ENCODE measurements at regions not wholly inside any gene's neighbourhood (a gene's known extent, or its start where the extent isn't known, plus 50 kb on each side); places are given as distances from the start of the nearest gene placed in this dataset.

- H3K27ac ChIP-seq (ENCODE audit: low read depth, low read length, severe bottlenecking), result no peak overlapping the region
- H3K4me1 ChIP-seq (ENCODE audit: control insufficient read depth, insufficient read depth, low read length, poor library complexity, severe bottlenecking), result no peaks in the 10 kb centered on the region
- no peaks in the 10 kb centered on the region for H3K9me3 ChIP-seq (ENCODE audit: control insufficient read depth, low read length)
- no peaks in the 10 kb centered on the region for H3K36me3 ChIP-seq (ENCODE audit: control insufficient read depth, insufficient read depth, low read length)
- no peak overlapping the region for H3K4me3 ChIP-seq (ENCODE audit: extremely low read depth, insufficient read depth, low read length, poor library complexity, severe bottlenecking)
- 63 to 75% methylated on average over 1 of the region's 1 CpG for WGBS, 2 experiments (ENCODE audit: insufficient coverage in 2 of 2)
Observed at GRCh38 chr4:180909279-180909678, 1333.9 kb upstream of the TENM3 start.

- no peaks in the 10 kb centered on the region for H3K4me1 ChIP-seq (ENCODE audit: control insufficient read depth, insufficient read depth, low read length, poor library complexity, severe bottlenecking)
- H3K4me3 ChIP-seq (ENCODE audit: extremely low read depth, insufficient read depth, low read length, poor library complexity, severe bottlenecking), result no peak overlapping the region
- peak overlapping the region; percentile 0 for H3K27ac ChIP-seq (ENCODE audit: low read depth, low read length, severe bottlenecking)
- H3K9me3 ChIP-seq (ENCODE audit: control insufficient read depth, low read length), result no peaks in the 10 kb centered on the region
- no CpG with 5 or more reads among the region's 1 CpG for whole genome bisulfite sequencing, 2 experiments (ENCODE audit: insufficient coverage in 2 of 2)
- H3K36me3 ChIP-seq (ENCODE audit: control insufficient read depth, insufficient read depth, low read length), result no peaks in the 10 kb centered on the region
Observed at GRCh38 chr4:180913750-180914149, 1329.5 kb upstream of the TENM3 start.

GRCh38 chr4:180923486-180923885 lies 1319.7 kb upstream of the TENM3 start:
- no peak overlapping the region for H3K4me3 ChIP-seq (ENCODE audit: extremely low read depth, insufficient read depth, low read length, poor library complexity, severe bottlenecking)
- H3K9me3 ChIP-seq (ENCODE audit: control insufficient read depth, low read length), result no peaks in the 10 kb centered on the region
- H3K4me1 ChIP-seq (ENCODE audit: control insufficient read depth, insufficient read depth, low read length, poor library complexity, severe bottlenecking), result peaks cover 7% of the 10 kb centered on the region
- no peaks in the 10 kb centered on the region for H3K36me3 ChIP-seq (ENCODE audit: control insufficient read depth, insufficient read depth, low read length)
- no peak overlapping the region for H3K27ac ChIP-seq (ENCODE audit: low read depth, low read length, severe bottlenecking)

- Histone ChIP-seq H3K4me1 (ENCODE audit: control insufficient read depth, insufficient read depth, low read length, poor library complexity, severe bottlenecking) (peaks cover 7% of the 10 kb centered on the region), H3K4me3 (ENCODE audit: extremely low read depth, insufficient read depth, low read length, poor library complexity, severe bottlenecking) (no peak overlapping the region), H3K36me3 (ENCODE audit: control insufficient read depth, insufficient read depth, low read length) (no peaks in the 10 kb centered on the region), H3K27ac (ENCODE audit: low read depth, low read length, severe bottlenecking) (no peak overlapping the region), H3K9me3 (ENCODE audit: control insufficient read depth, low read length) (no peaks in the 10 kb centered on the region)
- WGBS, 2 experiments (ENCODE audit: insufficient coverage in 2 of 2), result 67 to 100% methylated on average over 1 of the region's 3 CpGs
Observed at GRCh38 chr4:180925805-180926204, 1317.4 kb upstream of the TENM3 start.

GRCh38 chr4:180926277-180926676 lies 1316.9 kb upstream of the TENM3 start:
- peaks cover 7% of the 10 kb centered on the region for H3K4me1 ChIP-seq (ENCODE audit: control insufficient read depth, insufficient read depth, low read length, poor library complexity, severe bottlenecking)
- H3K9me3 ChIP-seq (ENCODE audit: control insufficient read depth, low read length), result no peaks in the 10 kb centered on the region
- no peaks in the 10 kb centered on the region for H3K36me3 ChIP-seq (ENCODE audit: control insufficient read depth, insufficient read depth, low read length)
- no CpG with 5 or more reads among the region's 1 CpG for WGBS, 2 experiments (ENCODE audit: insufficient coverage in 2 of 2)
- no peak overlapping the region for H3K4me3 ChIP-seq (ENCODE audit: extremely low read depth, insufficient read depth, low read length, poor library complexity, severe bottlenecking)
- no peak overlapping the region for H3K27ac ChIP-seq (ENCODE audit: low read depth, low read length, severe bottlenecking)

- no peaks in the 10 kb centered on the region for H3K4me1 ChIP-seq (ENCODE audit: control insufficient read depth, insufficient read depth, low read length, poor library complexity, severe bottlenecking)
- 71 to 84% methylated on average over 3 of the region's 4 CpGs for WGBS, 2 experiments (ENCODE audit: insufficient coverage in 2 of 2)
Observed at GRCh38 chr4:180932370-180933001, 1310.7 kb upstream of the TENM3 start.

GRCh38 chr4:180937083-180937482 lies 1306.1 kb upstream of the TENM3 start:
- no peaks in the 10 kb centered on the region for H3K9me3 ChIP-seq (ENCODE audit: control insufficient read depth, low read length)
- no peaks in the 10 kb centered on the region for H3K4me1 ChIP-seq (ENCODE audit: control insufficient read depth, insufficient read depth, low read length, poor library complexity, severe bottlenecking)
- H3K27ac ChIP-seq (ENCODE audit: low read depth, low read length, severe bottlenecking), result no peak overlapping the region
- H3K36me3 ChIP-seq (ENCODE audit: control insufficient read depth, insufficient read depth, low read length), result no peaks in the 10 kb centered on the region
- H3K4me3 ChIP-seq (ENCODE audit: extremely low read depth, insufficient read depth, low read length, poor library complexity, severe bottlenecking), result no peak overlapping the region
- no CpG with 5 or more reads among the region's 3 CpGs for WGBS, 2 experiments (ENCODE audit: insufficient coverage in 2 of 2)

More at GRCh38 chr4:180932370-180933001, 1310.7 kb upstream of the TENM3 start:
- Histone ChIP-seq H3K27ac (ENCODE audit: low read depth, low read length, severe bottlenecking) (no peak overlapping the region), H3K9me3 (ENCODE audit: control insufficient read depth, low read length) (no peaks in the 10 kb centered on the region), H3K4me3 (ENCODE audit: extremely low read depth, insufficient read depth, low read length, poor library complexity, severe bottlenecking) (no peak overlapping the region), H3K36me3 (ENCODE audit: control insufficient read depth, insufficient read depth, low read length) (no peaks in the 10 kb centered on the region)

GRCh38 chr4:180940680-180941079 lies 1302.5 kb upstream of the TENM3 start:
- Histone ChIP-seq H3K4me3 (ENCODE audit: extremely low read depth, insufficient read depth, low read length, poor library complexity, severe bottlenecking) (no peak overlapping the region), H3K27ac (ENCODE audit: low read depth, low read length, severe bottlenecking) (no peak overlapping the region), H3K4me1 (ENCODE audit: control insufficient read depth, insufficient read depth, low read length, poor library complexity, severe bottlenecking) (no peaks in the 10 kb centered on the region), H3K36me3 (ENCODE audit: control insufficient read depth, insufficient read depth, low read length) (no peaks in the 10 kb centered on the region), H3K9me3 (ENCODE audit: control insufficient read depth, low read length) (no peaks in the 10 kb centered on the region)
- WGBS, 2 experiments (ENCODE audit: insufficient coverage in 2 of 2), result 100% methylated on average over 1 of the region's 1 CpG; no CpG with 5 or more reads in 1 of the 2 experiments

GRCh38 chr4:180942367-180942916 lies 1300.8 kb upstream of the TENM3 start:
- WGBS, 2 experiments (ENCODE audit: insufficient coverage in 2 of 2), result 87 to 100% methylated on average over 4 to 5 of the region's 5 CpGs
- no peaks in the 10 kb centered on the region for H3K36me3 ChIP-seq (ENCODE audit: control insufficient read depth, insufficient read depth, low read length)
- H3K9me3 ChIP-seq (ENCODE audit: control insufficient read depth, low read length), result no peaks in the 10 kb centered on the region
- H3K27ac ChIP-seq (ENCODE audit: low read depth, low read length, severe bottlenecking), result no peak overlapping the region
- H3K4me1 ChIP-seq (ENCODE audit: control insufficient read depth, insufficient read depth, low read length, poor library complexity, severe bottlenecking), result no peaks in the 10 kb centered on the region
- H3K4me3 ChIP-seq (ENCODE audit: extremely low read depth, insufficient read depth, low read length, poor library complexity, severe bottlenecking), result no peak overlapping the region

GRCh38 chr4:180946188-180946587 lies 1297.0 kb upstream of the TENM3 start:
- Histone ChIP-seq H3K4me3 (ENCODE audit: extremely low read depth, insufficient read depth, low read length, poor library complexity, severe bottlenecking) (no peak overlapping the region), H3K27ac (ENCODE audit: low read depth, low read length, severe bottlenecking) (no peak overlapping the region), H3K9me3 (ENCODE audit: control insufficient read depth, low read length) (no peaks in the 10 kb centered on the region), H3K4me1 (ENCODE audit: control insufficient read depth, insufficient read depth, low read length, poor library complexity, severe bottlenecking) (no peaks in the 10 kb centered on the region), H3K36me3 (ENCODE audit: control insufficient read depth, insufficient read depth, low read length) (no peaks in the 10 kb centered on the region)
- no CpG with 5 or more reads among the region's 4 CpGs for WGBS, 2 experiments (ENCODE audit: insufficient coverage in 2 of 2)

- H3K4me1 ChIP-seq (ENCODE audit: control insufficient read depth, insufficient read depth, low read length, poor library complexity, severe bottlenecking), result no peaks in the 10 kb centered on the region
- no peaks in the 10 kb centered on the region for H3K9me3 ChIP-seq (ENCODE audit: control insufficient read depth, low read length)
- H3K4me3 ChIP-seq (ENCODE audit: extremely low read depth, insufficient read depth, low read length, poor library complexity, severe bottlenecking), result no peak overlapping the region
- WGBS, 2 experiments (ENCODE audit: insufficient coverage in 2 of 2), result 100% methylated on average over 1 to 3 of the region's 5 CpGs
- H3K36me3 ChIP-seq (ENCODE audit: control insufficient read depth, insufficient read depth, low read length), result no peaks in the 10 kb centered on the region
- H3K27ac ChIP-seq (ENCODE audit: low read depth, low read length, severe bottlenecking), result no peak overlapping the region
Observed at GRCh38 chr4:180947425-180947824, 1295.8 kb upstream of the TENM3 start.

Measured in mesodermal cell (in vitro differentiated cells).